ENCODE measurements at regions not wholly inside any gene's neighbourhood (a gene's known extent, or its start where the extent isn't known, plus 50 kb on each side); places are given as distances from the start of the nearest gene placed in this dataset.
A peak's percentile ranks its signal among the peaks of the same experiment; 100 is the strongest.

GRCh38 chr11:11000579-11001283, 142.9 kb upstream of the ZBED5 start:
- no peaks in the 10 kb centered on the region for H3K27me3 ChIP-seq (ENCODE audit: control insufficient read depth in 2 of 2, insufficient read depth in 1 of 2, low read length in 1 of 2)
- H3K4me3 ChIP-seq (ENCODE audit: low read length in 2 of 2) = no peak overlapping the region
- no peaks in the 10 kb centered on the region for H3K4me1 ChIP-seq (ENCODE audit: control insufficient read depth in 2 of 2, insufficient read depth in 2 of 2, low read length in 2 of 2)
- no peak for DNase-seq (ENCODE audit: low read depth in 6 of 9, low spot score in 9 of 9)
- no peak overlapping the region for H3K27ac ChIP-seq (ENCODE audit: low read depth in 1 of 2, low read length in 1 of 2)
- no peaks in the 10 kb centered on the region for H3K36me3 ChIP-seq (ENCODE audit: control insufficient read depth in 2 of 2, insufficient read depth in 2 of 2, low read length in 1 of 2)
- no peaks in the 10 kb centered on the region for H3K9me3 ChIP-seq (ENCODE audit: control insufficient read depth in 2 of 2, insufficient read depth in 1 of 2, low read length in 1 of 2)
- WGBS = 88% methylated on average over 7 of the region's 7 CpGs

DNA sequence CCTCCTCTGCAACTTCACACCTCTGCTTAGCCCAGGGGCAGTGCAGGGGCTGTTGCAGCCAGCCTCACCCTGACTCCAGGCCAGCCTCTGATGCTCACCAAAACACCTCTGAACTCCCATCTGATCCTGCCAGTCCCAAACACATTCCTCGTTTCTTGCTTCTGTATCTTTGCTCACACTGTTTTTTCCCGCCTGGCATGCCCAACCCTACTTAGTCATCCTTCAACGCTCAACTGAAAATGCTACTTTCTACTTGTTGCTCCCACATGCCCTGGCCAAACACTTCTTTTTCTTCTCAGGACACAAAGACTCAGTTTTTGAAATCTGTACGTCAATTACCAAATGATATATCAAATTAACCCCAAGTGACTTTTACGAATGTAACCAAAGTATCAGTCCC, 140.8 kb upstream of the ZBED5 start:
- no peaks in the 10 kb centered on the region for H3K36me3 ChIP-seq (ENCODE audit: control insufficient read depth in 2 of 2, insufficient read depth in 2 of 2, low read length in 1 of 2)
- H3K27ac ChIP-seq (ENCODE audit: low read depth in 1 of 2, low read length in 1 of 2) = no peak overlapping the region
- H3K4me1 ChIP-seq (ENCODE audit: control insufficient read depth in 2 of 2, insufficient read depth in 2 of 2, low read length in 2 of 2) = no peaks in the 10 kb centered on the region
- no peak for DNase-seq (ENCODE audit: low read depth in 6 of 9, low spot score in 9 of 9)
- WGBS = 94% methylated on average over 5 of the region's 5 CpGs
- H3K4me3 ChIP-seq (ENCODE audit: low read length in 2 of 2) = no peak overlapping the region
- no peaks in the 10 kb centered on the region for H3K27me3 ChIP-seq (ENCODE audit: control insufficient read depth in 2 of 2, insufficient read depth in 1 of 2, low read length in 1 of 2)
- H3K9me3 ChIP-seq (ENCODE audit: control insufficient read depth in 2 of 2, insufficient read depth in 1 of 2, low read length in 1 of 2) = no peaks in the 10 kb centered on the region

DNA sequence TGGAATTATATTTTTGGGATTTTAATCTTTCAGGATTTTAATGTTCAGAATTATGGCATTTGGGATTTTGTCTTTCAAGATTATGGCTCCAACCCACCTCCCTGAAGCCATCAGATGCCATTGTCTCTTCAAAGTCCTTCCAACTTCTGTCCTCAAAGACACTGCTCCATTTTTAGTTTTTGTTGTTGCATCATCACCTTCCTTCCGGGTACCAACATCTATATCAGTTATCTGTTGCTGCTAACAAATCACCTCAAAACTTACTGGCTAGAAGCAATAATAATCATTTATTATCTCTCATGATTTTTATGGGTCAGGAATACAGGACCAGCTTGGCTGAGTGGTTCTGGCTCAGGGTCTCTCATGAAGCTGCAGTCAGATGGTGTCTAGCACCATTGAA, 138.8 kb upstream of the ZBED5 start:
- Histone ChIP-seq H3K36me3 (ENCODE audit: control insufficient read depth in 2 of 2, insufficient read depth in 2 of 2, low read length in 1 of 2) (no peaks in the 10 kb centered on the region), H3K4me3 (ENCODE audit: low read length in 2 of 2) (no peak overlapping the region), H3K4me1 (ENCODE audit: control insufficient read depth in 2 of 2, insufficient read depth in 2 of 2, low read length in 2 of 2) (no peaks in the 10 kb centered on the region), H3K9me3 (ENCODE audit: control insufficient read depth in 2 of 2, insufficient read depth in 1 of 2, low read length in 1 of 2) (no peaks in the 10 kb centered on the region), H3K27ac (ENCODE audit: low read depth in 1 of 2, low read length in 1 of 2) (no peak overlapping the region), H3K27me3 (ENCODE audit: control insufficient read depth in 2 of 2, insufficient read depth in 1 of 2, low read length in 1 of 2) (no peaks in the 10 kb centered on the region)
- no peak for DNase-seq (ENCODE audit: low read depth in 6 of 9, low spot score in 9 of 9)
- 94% methylated on average over 1 of the region's 1 CpG for WGBS

DNA sequence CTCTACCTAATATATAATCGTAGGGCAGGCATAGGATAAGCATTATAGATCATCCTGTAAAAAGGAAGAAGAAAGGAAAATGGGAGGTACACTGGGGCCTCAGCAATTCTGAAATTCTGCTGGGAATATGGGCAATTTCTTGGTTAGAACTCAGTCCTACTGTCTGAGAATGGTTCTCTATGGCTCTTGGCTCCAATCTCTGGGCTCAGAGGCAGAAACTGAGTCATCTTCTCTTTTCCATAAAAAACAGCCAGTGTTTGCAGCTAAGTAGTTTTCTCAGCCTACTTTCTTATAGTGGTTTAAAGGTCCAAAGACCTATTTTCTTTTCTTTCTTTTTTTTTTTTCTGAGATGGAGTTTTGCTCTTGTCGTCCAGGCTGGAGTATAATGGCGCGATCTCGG, 135.8 kb upstream of the ZBED5 start:
- no peak overlapping the region for H3K4me3 ChIP-seq (ENCODE audit: low read length in 2 of 2)
- DNase-seq (ENCODE audit: low read depth in 6 of 9, low spot score in 9 of 9) = no peak
- H3K27me3 ChIP-seq (ENCODE audit: control insufficient read depth in 2 of 2, insufficient read depth in 1 of 2, low read length in 1 of 2) = no peaks in the 10 kb centered on the region
- 86% methylated on average over 5 of the region's 5 CpGs for WGBS
- H3K4me1 ChIP-seq (ENCODE audit: control insufficient read depth in 2 of 2, insufficient read depth in 2 of 2, low read length in 2 of 2) = no peaks in the 10 kb centered on the region
- H3K9me3 ChIP-seq (ENCODE audit: control insufficient read depth in 2 of 2, insufficient read depth in 1 of 2, low read length in 1 of 2) = no peaks in the 10 kb centered on the region
- H3K36me3 ChIP-seq (ENCODE audit: control insufficient read depth in 2 of 2, insufficient read depth in 2 of 2, low read length in 1 of 2) = no peaks in the 10 kb centered on the region
- no peak overlapping the region for H3K27ac ChIP-seq (ENCODE audit: low read depth in 1 of 2, low read length in 1 of 2)

- Histone ChIP-seq H3K4me1 (ENCODE audit: control insufficient read depth in 2 of 2, insufficient read depth in 2 of 2, low read length in 2 of 2) (no peaks in the 10 kb centered on the region), H3K27me3 (ENCODE audit: control insufficient read depth in 2 of 2, insufficient read depth in 1 of 2, low read length in 1 of 2) (no peaks in the 10 kb centered on the region), H3K4me3 (ENCODE audit: low read length in 2 of 2) (no peak overlapping the region), H3K27ac (ENCODE audit: low read depth in 1 of 2, low read length in 1 of 2) (no peak overlapping the region), H3K36me3 (ENCODE audit: control insufficient read depth in 2 of 2, insufficient read depth in 2 of 2, low read length in 1 of 2) (no peaks in the 10 kb centered on the region), H3K9me3 (ENCODE audit: control insufficient read depth in 2 of 2, insufficient read depth in 1 of 2, low read length in 1 of 2) (no peaks in the 10 kb centered on the region)
- 80% methylated on average over 3 of the region's 3 CpGs for WGBS
- no peak for DNase-seq (ENCODE audit: low read depth in 6 of 9, low spot score in 9 of 9)
Observed at GRCh38 chr11:10993186-10993585, 135.3 kb upstream of the ZBED5 start.

- WGBS = 95% methylated on average over 4 of the region's 4 CpGs
- H3K9me3 ChIP-seq (ENCODE audit: control insufficient read depth in 2 of 2, insufficient read depth in 1 of 2, low read length in 1 of 2) = no peaks in the 10 kb centered on the region
- no peaks in the 10 kb centered on the region for H3K36me3 ChIP-seq (ENCODE audit: control insufficient read depth in 2 of 2, insufficient read depth in 2 of 2, low read length in 1 of 2)
- H3K4me3 ChIP-seq (ENCODE audit: low read length in 2 of 2) = no peak overlapping the region
- H3K27me3 ChIP-seq (ENCODE audit: control insufficient read depth in 2 of 2, insufficient read depth in 1 of 2, low read length in 1 of 2) = no peaks in the 10 kb centered on the region
- DNase-seq (ENCODE audit: low read depth in 6 of 9, low spot score in 9 of 9) = no peak
- no peak overlapping the region for H3K27ac ChIP-seq (ENCODE audit: low read depth in 1 of 2, low read length in 1 of 2)
- H3K4me1 ChIP-seq (ENCODE audit: control insufficient read depth in 2 of 2, insufficient read depth in 2 of 2, low read length in 2 of 2) = no peaks in the 10 kb centered on the region
Observed at GRCh38 chr11:10991393-10991792, 133.5 kb upstream of the ZBED5 start.

DNA sequence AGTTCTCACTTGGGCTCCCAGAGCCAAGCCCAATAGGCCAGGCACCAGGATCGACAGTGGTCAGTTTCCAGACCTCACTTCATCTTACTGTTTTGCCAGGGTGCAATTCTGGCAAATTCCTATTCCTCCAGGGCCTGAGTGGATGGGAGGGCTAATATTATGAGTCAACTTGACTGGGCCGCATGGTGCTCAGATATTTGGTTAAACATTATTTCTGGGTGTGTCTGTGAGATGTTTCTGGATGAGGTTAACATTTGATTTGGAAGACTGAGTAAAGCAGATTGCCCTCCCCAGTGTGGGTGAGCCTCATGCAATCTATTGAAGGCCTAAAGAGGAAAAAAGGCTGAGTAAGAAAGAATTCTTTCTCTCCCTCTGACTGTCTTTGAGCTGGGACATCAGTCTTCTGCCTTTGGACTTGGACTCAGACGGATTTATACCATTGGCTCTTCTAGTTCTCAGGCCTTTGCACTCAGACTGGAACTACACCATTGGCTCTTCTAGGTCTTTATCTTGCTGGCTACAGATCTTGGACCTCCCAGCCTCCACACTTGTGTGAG, 132.9 kb upstream of the ZBED5 start:
- Histone ChIP-seq H3K4me1 (ENCODE audit: control insufficient read depth in 2 of 2, insufficient read depth in 2 of 2, low read length in 2 of 2) (peaks cover 0 to 7% of the 10 kb centered on the region in 2 donors), H3K27me3 (ENCODE audit: control insufficient read depth in 2 of 2, insufficient read depth in 1 of 2, low read length in 1 of 2) (no peaks in the 10 kb centered on the region), H3K36me3 (ENCODE audit: control insufficient read depth in 2 of 2, insufficient read depth in 2 of 2, low read length in 1 of 2) (no peaks in the 10 kb centered on the region), H3K4me3 (ENCODE audit: low read length in 2 of 2) (no peak overlapping the region), H3K9me3 (ENCODE audit: control insufficient read depth in 2 of 2, insufficient read depth in 1 of 2, low read length in 1 of 2) (no peaks in the 10 kb centered on the region), H3K27ac (ENCODE audit: low read depth in 1 of 2, low read length in 1 of 2) (no peak overlapping the region)
- WGBS = 97% methylated on average over 3 of the region's 3 CpGs
- DNase-seq (ENCODE audit: low read depth in 6 of 9, low spot score in 9 of 9) = no peak

DNA sequence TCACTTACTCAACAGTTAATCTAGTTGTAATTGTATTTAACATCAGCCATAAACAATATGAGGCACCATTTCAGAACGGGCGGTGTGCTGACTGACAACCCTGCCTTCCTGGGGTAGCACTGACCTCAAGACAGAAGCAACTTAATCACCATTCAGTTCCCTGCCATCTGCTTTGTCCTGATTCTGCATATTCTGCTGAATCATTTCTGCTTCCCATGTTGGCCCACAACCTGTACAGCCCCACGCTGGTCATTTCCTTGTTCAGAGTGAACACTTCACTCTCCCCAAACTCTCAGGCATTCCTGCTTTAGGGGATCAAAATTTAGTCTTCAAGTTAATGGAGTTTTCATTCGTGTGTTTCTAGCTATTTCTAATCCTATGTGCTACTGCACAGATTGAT, 132.3 kb upstream of the ZBED5 start:
- Histone ChIP-seq H3K27ac (ENCODE audit: low read depth in 1 of 2, low read length in 1 of 2) (no peak overlapping the region), H3K9me3 (ENCODE audit: control insufficient read depth in 2 of 2, insufficient read depth in 1 of 2, low read length in 1 of 2) (no peaks in the 10 kb centered on the region), H3K27me3 (ENCODE audit: control insufficient read depth in 2 of 2, insufficient read depth in 1 of 2, low read length in 1 of 2) (no peaks in the 10 kb centered on the region), H3K36me3 (ENCODE audit: control insufficient read depth in 2 of 2, insufficient read depth in 2 of 2, low read length in 1 of 2) (no peaks in the 10 kb centered on the region), H3K4me1 (ENCODE audit: control insufficient read depth in 2 of 2, insufficient read depth in 2 of 2, low read length in 2 of 2) (peaks cover 0 to 7% of the 10 kb centered on the region in 2 donors), H3K4me3 (ENCODE audit: low read length in 2 of 2) (no peak overlapping the region)
- DNase-seq (ENCODE audit: low read depth in 6 of 9, low spot score in 9 of 9) = no peak
- 55% methylated on average over 4 of the region's 4 CpGs for WGBS

- H3K27ac ChIP-seq (ENCODE audit: low read depth in 1 of 2, low read length in 1 of 2) = no peak overlapping the region
- H3K4me1 ChIP-seq (ENCODE audit: control insufficient read depth in 2 of 2, insufficient read depth in 2 of 2, low read length in 2 of 2) = peaks cover 0 to 7% of the 10 kb centered on the region in 2 donors
- WGBS = 3% methylated on average over 2 of the region's 2 CpGs
- H3K9me3 ChIP-seq (ENCODE audit: control insufficient read depth in 2 of 2, insufficient read depth in 1 of 2, low read length in 1 of 2) = no peaks in the 10 kb centered on the region
- no peak overlapping the region for H3K4me3 ChIP-seq (ENCODE audit: low read length in 2 of 2)
- no peaks in the 10 kb centered on the region for H3K36me3 ChIP-seq (ENCODE audit: control insufficient read depth in 2 of 2, insufficient read depth in 2 of 2, low read length in 1 of 2)
- DNase-seq (ENCODE audit: low read depth in 6 of 9, low spot score in 9 of 9) = peak in 1 of 9 donors; percentile 29
- H3K27me3 ChIP-seq (ENCODE audit: control insufficient read depth in 2 of 2, insufficient read depth in 1 of 2, low read length in 1 of 2) = no peaks in the 10 kb centered on the region
Observed at GRCh38 chr11:10986006-10986405, 128.2 kb upstream of the ZBED5 start.

Data from thymus (tissue), 11 donors.